ENCODE measurements at regions not wholly inside any gene's neighbourhood (a gene's known extent, or its start where the extent isn't known, plus 50 kb on each side); places are given as distances from the start of the nearest gene placed in this dataset.

GRCh38 chr12:107309020-107309419, 215.7 kb upstream of the CRY1 start:
- no peak for TF ChIP-seq FOXJ3 (CRISPR knock-in tag; IDR thresholded peaks at IDR 0.05; ENCODE audit: borderline replicate concordance)
- TF ChIP-seq TBP (CRISPR knock-in tag; IDR thresholded peaks at IDR 0.05), result no peak
- TF ChIP-seq RFXAP (CRISPR knock-in tag; IDR thresholded peaks at IDR 0.05; ENCODE audit: borderline replicate concordance), result no peak
